HepG2 (cell line): ENCODE measurements at regions not wholly inside any gene's neighbourhood (a gene's known extent, or its start where the extent isn't known, plus 50 kb on each side); places are given as distances from the start of the nearest gene placed in this dataset.

Experiments used
- ATAC-seq: fragments of 200-7000 bp; cut with Tn5 transposase; 3 replicates; pipeline ENCODE4 v1.9.1; 2020; ENCODE audit warnings: mild to moderate bottlenecking, moderate library complexity
- BruUV-seq: library from RNA; stranded (reverse); fragments of 400-500 nt; replicated peaks from 2 replicates; lab custom pipeline; 2021; lab: Mats Ljungman, UMichigan
- CTCF ChIA-PET: fragments of 300-600 bp; formaldehyde crosslinking; extraction: SDS; loops from one replicate; lab custom pipeline; 2021; ENCODE audit warnings: low total read pairs, inconsistent platforms, low intra/inter-chr PET ratio; lab: Yijun Ruan, JAX
- POLR2A ChIA-PET: fragments of 350-600 bp; sonication (Branson Sonifier 250); formaldehyde crosslinking; loops from one replicate; lab custom pipeline; 2020; ENCODE audit warnings: antibody characterized with exemption, inconsistent platforms; lab: Yijun Ruan, JAX
- DNase-seq: peaks from one replicate; pipeline ENCODE4 v3.0.0-alpha.2; 2015; ENCODE audit warnings: low spot score
- FAIRE-seq: peaks from 3 replicates; lab custom pipeline; 2011; peaks lifted over from hg19 to GRCh38; lab: Jason Lieb, UNC
- H2AFZ ChIP-seq: one replicate; pipeline ENCODE4 v1.6.1; 2011; ENCODE audit warnings: low read length, inconsistent platforms
- H3K27ac ChIP-seq: fragments of 300-600 bp; 3 replicates; pipeline ENCODE4 v1.8.0; 2011; ENCODE audit warnings: mixed run types, mild to moderate bottlenecking, mixed read lengths, low read length, inconsistent platforms; ENCODE audit not compliant: insufficient read depth; ENCODE audit errors: extremely low read length
- H3K27me3 ChIP-seq, 2 experiments: fragments of 200-600 bp in 1 of 2; 2 replicates in 1 of 2; 3 replicates in 1 of 2; pipeline versions ENCODE4 v1.6.0 to v1.8.0; 2011; ENCODE audit warnings: low read length in 2 of 2, mild to moderate bottlenecking in 2 of 2, moderate library complexity in 2 of 2, inconsistent platforms in 1 of 2; ENCODE audit not compliant: insufficient read depth in 2 of 2, control insufficient read depth in 1 of 2
- H3K36me3 ChIP-seq, 2 experiments: fragments of 200-600 bp in 1 of 2; replicated peaks in 1 of 2; 2 replicates in 1 of 2; 3 replicates in 1 of 2; pipeline versions ENCODE4 v1.5.1 to v1.8.0; 2011; ENCODE audit warnings: low read length in 2 of 2, inconsistent platforms in 1 of 2; ENCODE audit not compliant: insufficient read depth in 2 of 2, control insufficient read depth in 1 of 2
- H3K4me1 ChIP-seq: 2 replicates; pipeline ENCODE4 v1.5.1; 2012; ENCODE audit warnings: low read length, inconsistent platforms; ENCODE audit not compliant: insufficient read depth
- H3K4me2 ChIP-seq: 2 replicates; pipeline ENCODE4 v1.6.0; 2011; ENCODE audit warnings: low read depth, low read length, inconsistent platforms
- H3K4me3 ChIP-seq, 3 experiments: fragments of 200-600 bp in 1 of 3; sonication (generic), shearing (Covaris generic) in 1 of 3; replicated peaks in 1 of 3; 2 replicates each; pipeline ENCODE4 v1.5.1; 2011 to 2016; ENCODE audit warnings: low read length in 3 of 3, inconsistent platforms in 2 of 3, low read depth in 2 of 3, mild to moderate bottlenecking in 2 of 3, control low read depth in 1 of 3, mixed read lengths in 1 of 3; ENCODE audit not compliant: insufficient read depth in 1 of 3
- H3K79me2 ChIP-seq: one replicate; pipeline ENCODE4 v1.6.1; 2011; ENCODE audit warnings: low read length, inconsistent platforms; ENCODE audit not compliant: insufficient read depth
- H3K9ac ChIP-seq: 2 replicates; pipeline ENCODE4 v1.6.0; 2011; ENCODE audit warnings: mild to moderate bottlenecking, low read depth, low read length, inconsistent platforms; ENCODE audit not compliant: insufficient read depth
- H3K9me3 ChIP-seq: 2 replicates; pipeline ENCODE4 v1.5.1; 2012; ENCODE audit warnings: mild to moderate bottlenecking, low read length
- H4K20me1 ChIP-seq: 2 replicates; pipeline ENCODE4 v1.6.0; 2011; ENCODE audit warnings: inconsistent platforms, mild to moderate bottlenecking, low read length, moderate library complexity; ENCODE audit not compliant: insufficient read depth
- CEBPG ChIP-seq: IDR thresholded peaks from 2 replicates; pipeline ENCODE4 v1.6.1; 2016
- CHCHD3 ChIP-seq: sonication (generic); formaldehyde crosslinking; IDR thresholded peaks from 2 replicates; pipeline ENCODE4 v1.8.0; 2022; ENCODE audit warnings: mild to moderate bottlenecking, missing genetic modification reagents, moderate library complexity
- MEIS2 ChIP-seq: sonication (generic); formaldehyde crosslinking; IDR thresholded peaks from 2 replicates; pipeline ENCODE4 v1.9.0; 2021; ENCODE audit warnings: mild to moderate bottlenecking, missing genetic modification reagents
- NFE2L1 ChIP-seq: sonication (generic); formaldehyde crosslinking; IDR thresholded peaks from 2 replicates; pipeline ENCODE4 v1.4.0; 2020; ENCODE audit warnings: missing genetic modification reagents, mild to moderate bottlenecking, borderline replicate concordance
- ZNF318 ChIP-seq: sonication (generic); formaldehyde crosslinking; IDR thresholded peaks from 2 replicates; pipeline ENCODE4 v1.4.0; 2020; ENCODE audit warnings: mild to moderate bottlenecking, missing genetic modification reagents
- ZNF337 ChIP-seq: sonication (generic); formaldehyde crosslinking; IDR thresholded peaks from 2 replicates; pipeline ENCODE4 v1.5.1; 2020; ENCODE audit warnings: missing genetic modification reagents, low read depth, mild to moderate bottlenecking, borderline replicate concordance
- ZNF33B ChIP-seq: sonication (generic); formaldehyde crosslinking; IDR thresholded peaks from 2 replicates; pipeline ENCODE4 v1.5.1; 2020; ENCODE audit warnings: mild to moderate bottlenecking, missing genetic modification reagents
- ZNF414 ChIP-seq: sonication (generic); formaldehyde crosslinking; IDR thresholded peaks from 2 replicates; pipeline ENCODE4 v1.5.0; 2020; ENCODE audit warnings: missing genetic modification reagents
- ZNF567 ChIP-seq: sonication (generic); formaldehyde crosslinking; IDR thresholded peaks from 2 replicates; pipeline ENCODE4 v1.8.1; 2023; ENCODE audit warnings: mild to moderate bottlenecking, missing genetic modification reagents, borderline replicate concordance
- ZNF672 ChIP-seq: sonication (generic); formaldehyde crosslinking; IDR thresholded peaks from 2 replicates; pipeline ENCODE4 v1.8.1; 2022; ENCODE audit warnings: missing genetic modification reagents
- ZNF7 ChIP-seq: IDR thresholded peaks from 2 replicates; pipeline ENCODE4 v1.6.1; 2016; ENCODE audit warnings: missing biosample characterization, missing genetic modification reagents
- WGBS: methylation state at CpG from one replicate; pipeline ENCODE4 v1.1.6; 2017; ENCODE audit warnings: low lambda C conversion rate; 5-methylcytosine and 5-hydroxymethylcytosine counted together
- in situ Hi-C: cut with HindIII; loops from 2 replicates; pipeline ENCODE4 v1.10.0; 2017; ENCODE audit warnings: low pct_unique_long_range_greater_than_20kb; ENCODE audit not compliant: extremely low pct_ligation_motif_present
- intact Hi-C: fragments of 100-400 bp; cut with micrococcal nuclease; formaldehyde crosslinking; loops from one replicate; pipeline ENCODE4 v1.10.0; 2022; ENCODE audit not compliant: unreplicated experiment
- TF ChIP-seq, protein P1 (sequence below), 2 experiments: fragments of 450-650 bp in 1 of 2; sonication (generic) in 1 of 2; formaldehyde crosslinking; IDR thresholded peaks; 2 replicates each; pipeline versions ENCODE4 v1.5.0 to v1.8.0; 2020 to 2022; ENCODE audit warnings: mild to moderate bottlenecking in 1 of 2, missing genetic modification reagents in 1 of 2

GRCh38 chrX:3514996-3515395 is 168.5 kb upstream of the MXRA5 start:
- H3K4me2 ChIP-seq = no peak overlapping the region
- intact Hi-C loops (no loop called here), in situ Hi-C loops (no loop called here)
- BruUV-seq = no TSS peak
- H3K4me1 ChIP-seq = no peaks in the 10 kb centered on the region
- H3K79me2 ChIP-seq = no peaks in the 10 kb centered on the region
- WGBS = 98% methylated on average over 3 of the region's 3 CpGs
- ChIA-PET CTCF (no interaction called here), POLR2A (no interaction called here)
- no peaks in the 10 kb centered on the region for H4K20me1 ChIP-seq
- H3K36me3 ChIP-seq = no peaks in the 10 kb centered on the region
- H3K9ac ChIP-seq = no peak overlapping the region
- TF ChIP-seq MEIS2 (CRISPR knock-in tag) = no peak
- TF ChIP-seq, protein P1, sequence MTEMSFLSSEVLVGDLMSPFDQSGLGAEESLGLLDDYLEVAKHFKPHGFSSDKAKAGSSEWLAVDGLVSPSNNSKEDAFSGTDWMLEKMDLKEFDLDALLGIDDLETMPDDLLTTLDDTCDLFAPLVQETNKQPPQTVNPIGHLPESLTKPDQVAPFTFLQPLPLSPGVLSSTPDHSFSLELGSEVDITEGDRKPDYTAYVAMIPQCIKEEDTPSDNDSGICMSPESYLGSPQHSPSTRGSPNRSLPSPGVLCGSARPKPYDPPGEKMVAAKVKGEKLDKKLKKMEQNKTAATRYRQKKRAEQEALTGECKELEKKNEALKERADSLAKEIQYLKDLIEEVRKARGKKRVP (CRISPR knock-in tag; IDR thresholded peaks at IDR 0.05) = no peak
- no peak for TF ChIP-seq ZNF414 (CRISPR knock-in tag)
- no peak for TF ChIP-seq CEBPG (CRISPR knock-in tag)
- TF ChIP-seq ZNF33B (CRISPR knock-in tag) = no peak
- no peak for TF ChIP-seq ZNF7 (CRISPR knock-in tag)
- no peak for TF ChIP-seq ZNF337 (CRISPR knock-in tag)
- no peak for TF ChIP-seq ZNF318 (CRISPR knock-in tag)
- no peak for TF ChIP-seq CHCHD3
- no peak for TF ChIP-seq ZNF672 (CRISPR knock-in tag)
- no peak for TF ChIP-seq NFE2L1 (CRISPR knock-in tag)
- no peak for TF ChIP-seq ZNF567 (CRISPR knock-in tag)
- H3K4me3 ChIP-seq = no peak overlapping the region
- no peak overlapping the region for H2AFZ ChIP-seq
- FAIRE-seq (no peak), ATAC-seq (no peak), DNase-seq (no peak)
- no peaks in the 10 kb centered on the region for H3K9me3 ChIP-seq
- no peaks in the 10 kb centered on the region for H3K27me3 ChIP-seq
- no peak overlapping the region for H3K27ac ChIP-seq
